K562 (cell line): ENCODE measurements at regions not wholly inside any gene's neighbourhood (a gene's known extent, or its start where the extent isn't known, plus 50 kb on each side); places are given as distances from the start of the nearest gene placed in this dataset.

ENCODE experiments used
- ATAC-seq: fragments of 200-7000 bp; cut with Tn5 transposase; 3 replicates; pipeline ENCODE4 v1.9.1; 2020; ENCODE audit warnings: moderate library complexity
- BruUV-seq: library from RNA; stranded (reverse); fragments of 400-500 nt; replicated peaks from 2 replicates; lab custom pipeline; 2021; lab: Mats Ljungman, UMichigan
- CTCF ChIA-PET: fragments of 300-600 bp; formaldehyde crosslinking; extraction: SDS; loops from one replicate; lab custom pipeline; 2021; ENCODE audit warnings: low intra/inter-chr PET ratio; lab: Yijun Ruan, JAX
- POLR2A ChIA-PET: fragments of 300-600, 350-650 bp; sonication (Branson Sonifier 250); formaldehyde crosslinking; extraction: SDS; loops from one replicate; lab custom pipeline; 2021; ENCODE audit warnings: antibody characterized with exemption, inconsistent platforms; lab: Yijun Ruan, JAX
- DNase-seq, 4 experiments: peaks; one replicate each; pipeline versions ENCODE4 v3.0.0 to v3.0.0-alpha.2; 2011 to 2018; ENCODE audit warnings: low spot score in 3 of 4, mixed read lengths in 3 of 4; ENCODE audit errors: extremely low read depth in 1 of 4
- FAIRE-seq: peaks from 2 replicates; lab custom pipeline; 2011; peaks lifted over from hg19 to GRCh38; lab: Jason Lieb, UNC
- H2AFZ ChIP-seq: 2 replicates; pipeline ENCODE4 v1.6.0; 2011; ENCODE audit warnings: low read depth, low read length, control low read depth, inconsistent platforms
- H3K27ac ChIP-seq: fragments of 200-600 bp; 3 replicates; pipeline ENCODE4 v1.8.0; 2011; ENCODE audit warnings: low read depth, mild to moderate bottlenecking, control low read depth, inconsistent platforms, low read length, moderate library complexity, mixed read lengths; ENCODE audit errors: extremely low read depth
- H3K27me3 ChIP-seq, 2 experiments: fragments of 300-600 bp in 1 of 2; 2 replicates in 1 of 2; 3 replicates in 1 of 2; pipeline versions ENCODE4 v1.6.0 to v1.8.0; 2011; ENCODE audit warnings: inconsistent platforms in 2 of 2, low read length in 2 of 2, mild to moderate bottlenecking in 1 of 2, mixed read lengths in 1 of 2, moderate library complexity in 1 of 2; ENCODE audit not compliant: control insufficient read depth in 2 of 2, insufficient read depth in 2 of 2
- H3K36me3 ChIP-seq: fragments of 300-600 bp; 3 replicates; pipeline ENCODE4 v1.8.0; 2011; ENCODE audit warnings: mild to moderate bottlenecking, low read length, inconsistent platforms; ENCODE audit not compliant: control insufficient read depth, insufficient read depth
- H3K4me1 ChIP-seq, 2 experiments: fragments of 200-600 bp in 1 of 2; replicated peaks in 1 of 2; 2 replicates in 1 of 2; 3 replicates in 1 of 2; pipeline versions ENCODE4 v1.5.1 to v1.8.0; 2011; ENCODE audit warnings: inconsistent platforms in 2 of 2, low read length in 2 of 2, mild to moderate bottlenecking in 1 of 2, mixed read lengths in 1 of 2, moderate library complexity in 1 of 2; ENCODE audit not compliant: control insufficient read depth in 2 of 2, insufficient read depth in 2 of 2
- H3K4me2 ChIP-seq: 2 replicates; pipeline ENCODE4 v1.6.1; 2011; ENCODE audit warnings: low read length, control low read depth, inconsistent platforms, mixed read lengths; ENCODE audit not compliant: insufficient read depth
- H3K4me3 ChIP-seq: fragments of 200-600 bp; sonication (generic), shearing (Covaris generic); 2 replicates; pipeline ENCODE4 v1.5.1; 2016; ENCODE audit warnings: control low read depth, inconsistent platforms
- H3K79me2 ChIP-seq: fragments of 200-600 bp; 3 replicates; pipeline ENCODE4 v1.8.0; 2011; ENCODE audit warnings: low read length, inconsistent platforms; ENCODE audit not compliant: control insufficient read depth, insufficient read depth
- H3K9ac ChIP-seq, 2 experiments: 2 replicates each; pipeline versions ENCODE4 v1.6.0 to v1.6.1; 2011; ENCODE audit warnings: low read depth in 2 of 2, low read length in 2 of 2, control low read depth in 1 of 2, inconsistent platforms in 1 of 2, mild to moderate bottlenecking in 1 of 2, mixed read lengths in 1 of 2; ENCODE audit not compliant: insufficient read depth in 1 of 2
- H3K9me1 ChIP-seq: one replicate; pipeline ENCODE4 v1.6.0; 2011; ENCODE audit warnings: inconsistent platforms, mild to moderate bottlenecking, low read length, moderate library complexity; ENCODE audit not compliant: control insufficient read depth, insufficient read depth
- H3K9me3 ChIP-seq: replicated peaks from 2 replicates; pipeline ENCODE4 v1.5.1; 2011; ENCODE audit warnings: low read depth, low read length, inconsistent platforms; ENCODE audit not compliant: control insufficient read depth, insufficient read depth
- H4K20me1 ChIP-seq: replicated peaks from 2 replicates; pipeline ENCODE4 v1.6.1; 2011; ENCODE audit warnings: low read length, inconsistent platforms, mixed read lengths; ENCODE audit not compliant: control insufficient read depth, insufficient read depth
- ATF1 ChIP-seq, 2 experiments: fragments of 450-650 bp in 1 of 2; IDR thresholded peaks; 2 replicates each; pipeline ENCODE4 v1.6.1; 2016; ENCODE audit warnings: missing compliant biosample characterization in 1 of 2, missing genetic modification characterization in 1 of 2
- NONO ChIP-seq, 2 experiments: fragments of 200-400 bp in 1 of 2; fragments of 450-650 bp in 1 of 2; formaldehyde crosslinking in 1 of 2; IDR thresholded peaks; 2 replicates each; pipeline ENCODE4 v1.6.1; 2017; ENCODE audit warnings: low read depth in 2 of 2, mild to moderate bottlenecking in 2 of 2, moderate library complexity in 2 of 2, low read length in 1 of 2
- PRPF4 ChIP-seq: fragments of 200-400 bp; formaldehyde crosslinking; IDR thresholded peaks from one replicate; pipeline ENCODE4 v1.6.1; 2017; ENCODE audit warnings: low read length, low read depth, mild to moderate bottlenecking; ENCODE audit not compliant: insufficient read depth, poor library complexity, severe bottlenecking
- TAF9B ChIP-seq: fragments of 450-650 bp; IDR thresholded peaks from 2 replicates; pipeline ENCODE4 v1.6.1; 2018; ENCODE audit warnings: mild to moderate bottlenecking; ENCODE audit not compliant: partially characterized antibody
- ZBTB1 ChIP-seq: sonication (generic); formaldehyde crosslinking; IDR thresholded peaks from 2 replicates; pipeline ENCODE4 v1.8.1; 2023; ENCODE audit warnings: missing genetic modification reagents, low read depth, mild to moderate bottlenecking, borderline replicate concordance
- ZNF384 ChIP-seq: IDR thresholded peaks from 2 replicates; pipeline ENCODE4 v1.6.1; 2012; ENCODE audit warnings: low read depth, low read length, improper control_type of control experiment
- WGBS: fragments of 100-300 bp; shearing (Covaris generic); methylation state at CpG from one replicate; pipeline ENCODE4 v1.1.6; 2016; ENCODE audit warnings: low coverage, mixed read lengths; ENCODE audit not compliant: insufficient coverage; ENCODE audit errors: missing lambda C conversion rate; 5-methylcytosine and 5-hydroxymethylcytosine counted together
- in situ Hi-C: fragments of 300-500 bp; cut with MboI; formaldehyde crosslinking; loops from 4 replicates; pipeline ENCODE4 v1.15.0; 2018; ENCODE audit warnings: inconsistent platforms, mixed read lengths
- intact Hi-C: fragments of 100-400 bp; cut with micrococcal nuclease; formaldehyde crosslinking; loops from 2 replicates; pipeline ENCODE4 v1.14.2; 2022
- TF ChIP-seq, protein P1 (sequence below): sonication (generic); formaldehyde crosslinking; IDR thresholded peaks from 2 replicates; pipeline ENCODE4 v1.8.0; 2022; ENCODE audit warnings: mild to moderate bottlenecking, missing genetic modification reagents
- TF ChIP-seq, protein P2 (sequence below): sonication (generic); formaldehyde crosslinking; IDR thresholded peaks from 2 replicates; pipeline ENCODE4 v1.8.0; 2022; ENCODE audit warnings: missing genetic modification reagents, mild to moderate bottlenecking, borderline replicate concordance
- TF ChIP-seq, protein P3 (sequence below): fragments of 200-800 bp; sonication (Bioruptor generic); IDR thresholded peaks from 2 replicates; pipeline ENCODE4 v1.6.1; 2017; ENCODE audit warnings: missing genetic modification characterization, missing compliant biosample characterization
- TF ChIP-seq, protein P4 (sequence below): fragments of 450-650 bp; IDR thresholded peaks from 2 replicates; pipeline ENCODE4 v1.6.1; 2017; ENCODE audit warnings: mild to moderate bottlenecking, moderate library complexity

DNA sequence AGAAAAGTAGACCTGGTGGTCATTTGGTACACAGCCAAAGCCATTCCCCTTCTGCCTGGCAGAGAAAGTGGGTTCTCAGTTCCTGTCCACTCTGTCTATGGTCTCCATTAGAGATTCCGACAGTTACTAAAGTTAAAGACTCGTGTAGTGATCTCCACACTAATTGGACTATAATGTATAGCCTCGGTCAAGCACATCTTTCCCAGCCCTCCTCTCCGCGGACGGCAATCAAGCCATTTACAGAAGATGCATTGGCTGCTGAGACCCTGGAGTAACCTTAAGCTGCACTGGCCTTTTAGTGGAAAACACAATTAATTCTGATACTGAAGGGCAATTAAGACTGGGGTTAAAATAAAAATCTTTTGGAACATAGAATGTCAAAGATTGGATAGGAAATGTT lies 865.3 kb downstream of the MCTP2 start (continued):
- TF ChIP-seq, protein P1, sequence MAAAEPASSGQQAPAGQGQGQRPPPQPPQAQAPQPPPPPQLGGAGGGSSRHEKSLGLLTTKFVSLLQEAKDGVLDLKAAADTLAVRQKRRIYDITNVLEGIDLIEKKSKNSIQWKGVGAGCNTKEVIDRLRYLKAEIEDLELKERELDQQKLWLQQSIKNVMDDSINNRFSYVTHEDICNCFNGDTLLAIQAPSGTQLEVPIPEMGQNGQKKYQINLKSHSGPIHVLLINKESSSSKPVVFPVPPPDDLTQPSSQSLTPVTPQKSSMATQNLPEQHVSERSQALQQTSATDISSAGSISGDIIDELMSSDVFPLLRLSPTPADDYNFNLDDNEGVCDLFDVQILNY (CRISPR knock-in tag): no peak

DNA sequence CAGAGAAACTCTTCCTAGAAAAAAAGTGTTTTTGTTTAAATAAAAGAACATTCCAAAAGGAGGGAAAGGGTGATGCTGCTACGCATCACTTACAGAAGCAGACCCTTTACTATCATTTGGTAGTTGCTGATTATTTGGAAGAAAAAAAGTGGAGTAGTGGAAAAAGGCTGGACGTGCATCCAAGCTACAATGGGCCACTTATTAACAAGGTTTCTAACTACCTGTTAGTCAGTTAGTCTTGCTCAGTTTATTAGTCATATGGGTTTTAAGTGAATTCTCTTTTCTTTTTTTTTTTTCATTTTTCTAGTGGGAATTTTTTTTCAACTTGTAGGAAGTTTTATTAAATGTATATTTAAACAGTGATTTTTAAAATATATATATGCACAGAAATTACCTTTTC lies 866.0 kb downstream of the MCTP2 start:
- ATAC-seq (no peak), FAIRE-seq (no peak), DNase-seq (no peak)
- BruUV-seq: no TSS peak
- H3K79me2 ChIP-seq: no peaks in the 10 kb centered on the region
- no peak overlapping the region for H3K4me3 ChIP-seq
- WGBS: 66% methylated on average over 2 of the region's 2 CpGs
- H3K4me1 ChIP-seq: no peaks in the 10 kb centered on the region
- intact Hi-C loops: no loop called here
- no peaks in the 10 kb centered on the region for H3K27me3 ChIP-seq
- no peak overlapping the region for H3K9ac ChIP-seq
- no peak overlapping the region for H3K4me2 ChIP-seq
- H3K27ac ChIP-seq: no peak overlapping the region
- CTCF ChIA-PET: no interaction called here
- H4K20me1 ChIP-seq: no peaks in the 10 kb centered on the region
- POLR2A ChIA-PET: interaction anchor here (0.6 kb wide), 1 partner anchor 164 kb away, joined by 3 read pairs; no protein-coding TSS in a partner anchor
- H3K36me3 ChIP-seq: no peaks in the 10 kb centered on the region
- no peaks in the 10 kb centered on the region for H3K9me3 ChIP-seq
- in situ Hi-C loops: no loop called here
- H3K9me1 ChIP-seq: no peaks in the 10 kb centered on the region
- H2AFZ ChIP-seq: no peak overlapping the region
- no peak for TF ChIP-seq PRPF4
- TF ChIP-seq, protein P2, sequence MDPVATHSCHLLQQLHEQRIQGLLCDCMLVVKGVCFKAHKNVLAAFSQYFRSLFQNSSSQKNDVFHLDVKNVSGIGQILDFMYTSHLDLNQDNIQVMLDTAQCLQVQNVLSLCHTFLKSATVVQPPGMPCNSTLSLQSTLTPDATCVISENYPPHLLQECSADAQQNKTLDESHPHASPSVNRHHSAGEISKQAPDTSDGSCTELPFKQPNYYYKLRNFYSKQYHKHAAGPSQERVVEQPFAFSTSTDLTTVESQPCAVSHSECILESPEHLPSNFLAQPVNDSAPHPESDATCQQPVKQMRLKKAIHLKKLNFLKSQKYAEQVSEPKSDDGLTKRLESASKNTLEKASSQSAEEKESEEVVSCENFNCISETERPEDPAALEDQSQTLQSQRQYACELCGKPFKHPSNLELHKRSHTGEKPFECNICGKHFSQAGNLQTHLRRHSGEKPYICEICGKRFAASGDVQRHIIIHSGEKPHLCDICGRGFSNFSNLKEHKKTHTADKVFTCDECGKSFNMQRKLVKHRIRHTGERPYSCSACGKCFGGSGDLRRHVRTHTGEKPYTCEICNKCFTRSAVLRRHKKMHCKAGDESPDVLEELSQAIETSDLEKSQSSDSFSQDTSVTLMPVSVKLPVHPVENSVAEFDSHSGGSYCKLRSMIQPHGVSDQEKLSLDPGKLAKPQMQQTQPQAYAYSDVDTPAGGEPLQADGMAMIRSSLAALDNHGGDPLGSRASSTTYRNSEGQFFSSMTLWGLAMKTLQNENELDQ (CRISPR knock-in tag): no peak
- TF ChIP-seq, protein P3, sequence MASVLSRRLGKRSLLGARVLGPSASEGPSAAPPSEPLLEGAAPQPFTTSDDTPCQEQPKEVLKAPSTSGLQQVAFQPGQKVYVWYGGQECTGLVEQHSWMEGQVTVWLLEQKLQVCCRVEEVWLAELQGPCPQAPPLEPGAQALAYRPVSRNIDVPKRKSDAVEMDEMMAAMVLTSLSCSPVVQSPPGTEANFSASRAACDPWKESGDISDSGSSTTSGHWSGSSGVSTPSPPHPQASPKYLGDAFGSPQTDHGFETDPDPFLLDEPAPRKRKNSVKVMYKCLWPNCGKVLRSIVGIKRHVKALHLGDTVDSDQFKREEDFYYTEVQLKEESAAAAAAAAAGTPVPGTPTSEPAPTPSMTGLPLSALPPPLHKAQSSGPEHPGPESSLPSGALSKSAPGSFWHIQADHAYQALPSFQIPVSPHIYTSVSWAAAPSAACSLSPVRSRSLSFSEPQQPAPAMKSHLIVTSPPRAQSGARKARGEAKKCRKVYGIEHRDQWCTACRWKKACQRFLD (CRISPR knock-in tag): no peak
- no peak for TF ChIP-seq ZBTB1 (CRISPR knock-in tag)
- no peak for TF ChIP-seq ZNF384
- TF ChIP-seq TAF9B: no peak
- TF ChIP-seq NONO (IDR thresholded peaks at IDR 0.05; ENCODE audit: low read depth in 2 of 2, low read length in 1 of 2): no peak
- no peak for TF ChIP-seq ATF1 (CRISPR knock-in tag; IDR thresholded peaks at IDR 0.05)
- TF ChIP-seq ATF1 (tag; IDR thresholded peaks at IDR 0.05): no peak
- TF ChIP-seq, protein P4, sequence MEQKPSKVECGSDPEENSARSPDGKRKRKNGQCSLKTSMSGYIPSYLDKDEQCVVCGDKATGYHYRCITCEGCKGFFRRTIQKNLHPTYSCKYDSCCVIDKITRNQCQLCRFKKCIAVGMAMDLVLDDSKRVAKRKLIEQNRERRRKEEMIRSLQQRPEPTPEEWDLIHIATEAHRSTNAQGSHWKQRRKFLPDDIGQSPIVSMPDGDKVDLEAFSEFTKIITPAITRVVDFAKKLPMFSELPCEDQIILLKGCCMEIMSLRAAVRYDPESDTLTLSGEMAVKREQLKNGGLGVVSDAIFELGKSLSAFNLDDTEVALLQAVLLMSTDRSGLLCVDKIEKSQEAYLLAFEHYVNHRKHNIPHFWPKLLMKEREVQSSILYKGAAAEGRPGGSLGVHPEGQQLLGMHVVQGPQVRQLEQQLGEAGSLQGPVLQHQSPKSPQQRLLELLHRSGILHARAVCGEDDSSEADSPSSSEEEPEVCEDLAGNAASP: no peak
